ENCODE measurements at regions not wholly inside any gene's neighbourhood (a gene's known extent, or its start where the extent isn't known, plus 50 kb on each side); places are given as distances from the start of the nearest gene placed in this dataset.

DNA sequence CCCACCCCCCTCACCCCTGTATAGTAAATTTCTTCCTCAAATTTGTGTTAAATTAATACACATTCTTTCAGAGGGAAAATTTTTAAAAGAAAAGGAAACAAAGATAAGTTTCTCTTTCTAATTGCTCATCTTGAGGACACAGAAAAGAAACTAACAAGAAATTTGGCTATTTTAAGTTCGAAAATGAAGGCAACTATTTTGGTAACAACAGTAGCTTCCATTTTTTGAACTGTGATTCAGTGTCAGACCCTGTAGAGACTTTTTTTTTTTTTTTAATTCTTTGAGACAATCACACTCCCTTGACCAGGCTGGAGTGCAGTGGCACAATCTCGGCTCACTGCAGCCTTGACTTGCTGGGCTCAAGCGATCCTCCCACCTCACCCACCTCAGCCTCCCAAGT lies 194.9 kb downstream of the SS18 start:
- TF ChIP-seq EP300 (IDR thresholded peaks at IDR 0.05): no peak
- TF ChIP-seq, protein P1, sequence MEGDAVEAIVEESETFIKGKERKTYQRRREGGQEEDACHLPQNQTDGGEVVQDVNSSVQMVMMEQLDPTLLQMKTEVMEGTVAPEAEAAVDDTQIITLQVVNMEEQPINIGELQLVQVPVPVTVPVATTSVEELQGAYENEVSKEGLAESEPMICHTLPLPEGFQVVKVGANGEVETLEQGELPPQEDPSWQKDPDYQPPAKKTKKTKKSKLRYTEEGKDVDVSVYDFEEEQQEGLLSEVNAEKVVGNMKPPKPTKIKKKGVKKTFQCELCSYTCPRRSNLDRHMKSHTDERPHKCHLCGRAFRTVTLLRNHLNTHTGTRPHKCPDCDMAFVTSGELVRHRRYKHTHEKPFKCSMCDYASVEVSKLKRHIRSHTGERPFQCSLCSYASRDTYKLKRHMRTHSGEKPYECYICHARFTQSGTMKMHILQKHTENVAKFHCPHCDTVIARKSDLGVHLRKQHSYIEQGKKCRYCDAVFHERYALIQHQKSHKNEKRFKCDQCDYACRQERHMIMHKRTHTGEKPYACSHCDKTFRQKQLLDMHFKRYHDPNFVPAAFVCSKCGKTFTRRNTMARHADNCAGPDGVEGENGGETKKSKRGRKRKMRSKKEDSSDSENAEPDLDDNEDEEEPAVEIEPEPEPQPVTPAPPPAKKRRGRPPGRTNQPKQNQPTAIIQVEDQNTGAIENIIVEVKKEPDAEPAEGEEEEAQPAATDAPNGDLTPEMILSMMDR (IDR thresholded peaks at IDR 0.05): no peak
- TF ChIP-seq POLR2A (IDR thresholded peaks at IDR 0.05): no peak

Data from ovary (tissue), 3 donors.